Transverse colon (tissue), 4 donors: ENCODE measurements at regions not wholly inside any gene's neighbourhood (a gene's known extent, or its start where the extent isn't known, plus 50 kb on each side); places are given as distances from the start of the nearest gene placed in this dataset.

Source experiments
- DNase-seq: peaks from one replicate; pipeline ENCODE4 v3.0.0-alpha.2; 2019
- H3K27ac ChIP-seq, 4 donors: fragments of 200-600 bp; sonication (generic); 2 replicates each; pipeline ENCODE4 v1.5.1; 2016 to 2018; ENCODE audit warnings: inconsistent platforms in 4 of 4
- H3K27me3 ChIP-seq: fragments of 200-600 bp; sonication (generic); 2 replicates; pipeline ENCODE4 v1.5.1; 2017; ENCODE audit warnings: inconsistent platforms
- H3K36me3 ChIP-seq, 4 donors: fragments of 200-600 bp; sonication (generic); 2 replicates each; pipeline ENCODE4 v1.5.1; 2017 to 2019; ENCODE audit warnings: inconsistent platforms in 4 of 4
- H3K4me1 ChIP-seq, 4 donors: fragments of 200-600 bp; sonication (generic); 2 replicates each; pipeline ENCODE4 v1.5.1; 2017 to 2020; ENCODE audit warnings: inconsistent platforms in 4 of 4
- H3K4me3 ChIP-seq, 4 donors: fragments of 200-600 bp; sonication (generic); 1 replicate in 1 of 4; 2 replicates in 3 of 4; pipeline versions ENCODE4 v1.5.1 to v1.6.1; 2017 to 2019; ENCODE audit warnings: inconsistent platforms in 4 of 4
- H3K9me3 ChIP-seq, 2 donors: fragments of 200-600 bp; sonication (generic); 2 replicates each; pipeline ENCODE4 v1.5.1; 2017 to 2019; ENCODE audit warnings: inconsistent platforms in 2 of 2
- CTCF ChIP-seq, 5 experiments: fragments of 200-600 bp in 3 of 5; fragments of 450-650 bp in 2 of 5; sonication (generic) in 3 of 5; IDR thresholded peaks; 1 replicate in 2 of 5; 2 replicates in 3 of 5; pipeline ENCODE4 v1.5.1; 2016 to 2017; ENCODE audit warnings: antibody characterized with exemption in 5 of 5, inconsistent platforms in 3 of 5, mild to moderate bottlenecking in 2 of 5, moderate library complexity in 1 of 5
- EP300 ChIP-seq: sonication (generic); formaldehyde crosslinking; IDR thresholded peaks from one replicate; pipeline ENCODE4 v1.6.1; 2017; ENCODE audit warnings: antibody characterized with exemption, low read depth
- POLR2A ChIP-seq: fragments of 450-650 bp; IDR thresholded peaks from one replicate; pipeline ENCODE4 v1.6.1; 2016; ENCODE audit warnings: antibody characterized with exemption, mild to moderate bottlenecking, moderate library complexity
- POLR2AphosphoS5 ChIP-seq, 3 donors: sonication (generic); formaldehyde crosslinking; IDR thresholded peaks; one replicate each; pipeline ENCODE4 v1.6.1; 2016; ENCODE audit warnings: antibody characterized with exemption in 3 of 3
- WGBS, 2 donors: methylation state at CpG; one replicate each; pipeline ENCODE4 v1.1.5; 2018; ENCODE audit warnings: low coverage in 1 of 2; 5-methylcytosine and 5-hydroxymethylcytosine counted together
- in situ Hi-C, 4 donors: fragments of 200-750 bp; cut with MboI; loops; one replicate each; pipeline versions ENCODE4 v1.15.0 to v1.15.1; 2017; ENCODE audit warnings: low sequenced_read_pairs in 3 of 4, low pct_ligation_motif_present in 1 of 4, low pct_unique_long_range_greater_than_20kb in 1 of 4
- intact Hi-C: fragments of 100-400 bp; cut with DNase I; formaldehyde crosslinking; loops from one replicate; pipeline ENCODE4 v1.15.1; 2023; ENCODE audit warnings: low total_unique reads

- H3K27me3 ChIP-seq = no peaks in the 10 kb centered on the region
- intact Hi-C loops (no loop called here), in situ Hi-C loops (no loop called here)
- no peak for TF ChIP-seq EP300
- no peak for TF ChIP-seq POLR2A
- TF ChIP-seq CTCF (IDR thresholded peaks at IDR 0.05) = no peak
- no peak for TF ChIP-seq POLR2AphosphoS5 (IDR thresholded peaks at IDR 0.05)
- no peak for DNase-seq
- H3K4me1 ChIP-seq = no peaks in the 10 kb centered on the region
- no peaks in the 10 kb centered on the region for H3K9me3 ChIP-seq
- H3K36me3 ChIP-seq = no peaks in the 10 kb centered on the region
- no peak overlapping the region for H3K4me3 ChIP-seq
- no peak overlapping the region for H3K27ac ChIP-seq
- 57 to 62% methylated on average over 1 of the region's 1 CpG for WGBS, 2 donors
Observed at GRCh38 chr11:104464691-104465090, 300.7 kb upstream of the PDGFD start.

- TF ChIP-seq CTCF (IDR thresholded peaks at IDR 0.05) (no peak), POLR2AphosphoS5 (IDR thresholded peaks at IDR 0.05) (no peak), POLR2A (no peak), EP300 (no peak)
- in situ Hi-C loops = no loop called here
- H3K27ac ChIP-seq = no peak overlapping the region
- H3K27me3 ChIP-seq = no peaks in the 10 kb centered on the region
- no peak for DNase-seq
- intact Hi-C loops = no loop called here
- WGBS, 2 donors = 60 to 75% methylated on average over 2 of the region's 2 CpGs
- no peaks in the 10 kb centered on the region for H3K4me1 ChIP-seq
- no peak overlapping the region for H3K4me3 ChIP-seq
- no peaks in the 10 kb centered on the region for H3K9me3 ChIP-seq
- no peaks in the 10 kb centered on the region for H3K36me3 ChIP-seq
Observed at GRCh38 chr11:104462341-104462740, 298.4 kb upstream of the PDGFD start.

DNA sequence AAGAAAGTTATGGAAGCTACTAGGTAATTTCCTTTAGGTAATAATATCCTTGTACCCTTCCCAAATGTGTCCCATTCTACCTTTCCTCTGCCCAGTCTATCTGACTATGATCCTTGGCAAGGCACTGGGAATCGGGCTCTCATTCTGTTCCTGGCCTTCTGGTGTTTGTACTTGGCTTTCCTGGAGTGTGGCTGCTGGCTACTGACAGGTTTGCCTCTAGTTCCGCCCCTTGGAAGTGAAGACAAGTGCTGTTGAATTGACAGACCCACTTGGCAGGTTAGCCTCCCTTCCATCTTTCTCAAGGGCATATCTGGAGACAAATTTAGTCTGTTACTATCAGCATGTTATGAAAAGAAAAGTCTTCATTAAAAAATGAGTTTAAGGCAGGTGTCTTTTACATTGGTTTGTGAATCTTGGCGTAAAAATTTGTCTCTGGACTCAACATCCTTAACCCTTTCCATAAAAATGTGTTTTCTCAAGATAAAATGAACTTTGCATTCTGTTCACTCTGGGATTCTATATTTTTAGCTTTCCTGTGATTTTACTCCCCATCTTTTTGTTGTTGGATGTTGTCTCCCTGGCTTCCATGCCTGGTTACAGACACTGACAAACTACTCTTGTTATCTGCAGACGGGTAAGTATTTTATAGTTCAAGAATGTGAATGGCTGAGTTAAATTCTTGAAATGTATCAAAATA is 287.4 kb upstream of the PDGFD start:
- no peak for DNase-seq
- intact Hi-C loops = no loop called here

DNA sequence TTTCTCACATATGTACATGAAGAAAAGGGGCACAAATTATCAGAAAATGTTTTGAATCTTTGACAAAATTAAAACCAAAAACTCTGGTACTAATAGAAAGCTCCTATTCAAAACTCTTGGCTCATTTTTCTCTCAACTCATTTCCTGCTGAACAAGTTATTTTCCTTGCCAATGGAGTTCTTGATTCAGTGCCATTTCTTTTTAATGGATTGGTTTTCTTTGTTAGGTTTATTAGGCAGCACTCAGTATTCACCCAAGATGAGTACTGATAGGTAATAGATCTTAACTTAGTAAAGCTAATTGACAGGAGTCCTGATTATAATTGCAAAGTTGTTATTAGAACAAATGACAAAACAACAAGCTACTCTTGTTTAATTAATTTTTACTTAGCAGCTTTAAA is 279.4 kb upstream of the PDGFD start:
- no peak overlapping the region for H3K4me3 ChIP-seq
- no peak for TF ChIP-seq POLR2AphosphoS5 (IDR thresholded peaks at IDR 0.05)
- TF ChIP-seq EP300 = no peak
- no peak for TF ChIP-seq CTCF (IDR thresholded peaks at IDR 0.05)
- no peak for TF ChIP-seq POLR2A
- no peaks in the 10 kb centered on the region for H3K4me1 ChIP-seq
- no peaks in the 10 kb centered on the region for H3K27me3 ChIP-seq
- H3K27ac ChIP-seq = no peak overlapping the region
- H3K36me3 ChIP-seq = no peaks in the 10 kb centered on the region
- in situ Hi-C loops = no loop called here
- no peaks in the 10 kb centered on the region for H3K9me3 ChIP-seq
- intact Hi-C loops = no loop called here
- no peak for DNase-seq

More for the DNA sequence above, 287.4 kb upstream of the PDGFD start:
- TF ChIP-seq CTCF (IDR thresholded peaks at IDR 0.05) (no peak), POLR2A (no peak), POLR2AphosphoS5 (IDR thresholded peaks at IDR 0.05) (no peak), EP300 (no peak)
- no peaks in the 10 kb centered on the region for H3K4me1 ChIP-seq
- H3K9me3 ChIP-seq = no peaks in the 10 kb centered on the region
- H3K27me3 ChIP-seq = no peaks in the 10 kb centered on the region
- H3K36me3 ChIP-seq = no peaks in the 10 kb centered on the region
- WGBS, 2 donors = 71 to 85% methylated on average over 4 of the region's 4 CpGs
- no peak overlapping the region for H3K4me3 ChIP-seq
- in situ Hi-C loops = no loop called here
- H3K27ac ChIP-seq = no peak overlapping the region
